ENCODE measurements at regions not wholly inside any gene's neighbourhood (a gene's known extent, or its start where the extent isn't known, plus 50 kb on each side); places are given as distances from the start of the nearest gene placed in this dataset.

DNA sequence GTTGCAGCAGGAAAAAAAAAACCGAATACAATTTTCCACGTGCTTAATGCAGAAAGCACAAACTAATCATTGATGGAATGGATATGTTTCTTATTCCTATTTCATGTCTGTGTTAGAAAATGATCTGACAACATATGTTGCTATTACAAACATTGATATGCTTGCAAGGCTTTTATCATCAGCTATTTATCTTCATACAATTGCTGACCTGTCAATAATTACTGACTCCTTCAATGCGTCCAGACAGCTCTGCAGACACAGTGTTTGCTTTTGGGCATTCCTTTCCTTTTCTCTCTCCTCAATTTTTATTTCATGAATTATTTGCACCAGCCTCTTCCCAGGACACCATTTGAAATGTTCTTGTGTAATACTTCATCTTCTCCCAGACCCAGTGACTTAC is 246.2 kb downstream of the SEC23IP start:
- TF ChIP-seq POLR2A (IDR thresholded peaks at IDR 0.05): no peak
- TF ChIP-seq, protein P1, sequence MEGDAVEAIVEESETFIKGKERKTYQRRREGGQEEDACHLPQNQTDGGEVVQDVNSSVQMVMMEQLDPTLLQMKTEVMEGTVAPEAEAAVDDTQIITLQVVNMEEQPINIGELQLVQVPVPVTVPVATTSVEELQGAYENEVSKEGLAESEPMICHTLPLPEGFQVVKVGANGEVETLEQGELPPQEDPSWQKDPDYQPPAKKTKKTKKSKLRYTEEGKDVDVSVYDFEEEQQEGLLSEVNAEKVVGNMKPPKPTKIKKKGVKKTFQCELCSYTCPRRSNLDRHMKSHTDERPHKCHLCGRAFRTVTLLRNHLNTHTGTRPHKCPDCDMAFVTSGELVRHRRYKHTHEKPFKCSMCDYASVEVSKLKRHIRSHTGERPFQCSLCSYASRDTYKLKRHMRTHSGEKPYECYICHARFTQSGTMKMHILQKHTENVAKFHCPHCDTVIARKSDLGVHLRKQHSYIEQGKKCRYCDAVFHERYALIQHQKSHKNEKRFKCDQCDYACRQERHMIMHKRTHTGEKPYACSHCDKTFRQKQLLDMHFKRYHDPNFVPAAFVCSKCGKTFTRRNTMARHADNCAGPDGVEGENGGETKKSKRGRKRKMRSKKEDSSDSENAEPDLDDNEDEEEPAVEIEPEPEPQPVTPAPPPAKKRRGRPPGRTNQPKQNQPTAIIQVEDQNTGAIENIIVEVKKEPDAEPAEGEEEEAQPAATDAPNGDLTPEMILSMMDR (IDR thresholded peaks at IDR 0.05): no peak
